ENCODE measurements at regions not wholly inside any gene's neighbourhood (a gene's known extent, or its start where the extent isn't known, plus 50 kb on each side); places are given as distances from the start of the nearest gene placed in this dataset.

DNA sequence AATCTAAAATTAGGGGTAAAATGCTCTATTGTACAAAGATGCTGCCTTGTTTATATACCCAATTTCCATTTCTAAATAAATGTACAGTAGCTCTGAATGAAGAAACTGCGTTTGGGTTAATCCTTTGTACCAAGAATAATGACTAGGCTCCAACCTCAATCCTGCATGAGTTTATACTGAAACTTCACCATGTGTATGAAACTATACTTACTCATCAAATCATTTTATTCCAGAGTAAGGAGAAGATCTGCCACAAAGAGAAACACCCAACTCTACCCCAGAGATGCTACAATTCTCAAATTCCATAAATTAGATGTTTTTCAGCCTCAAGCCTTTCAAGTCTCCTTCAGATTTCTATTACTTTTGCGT lies 53.8 kb upstream of the AKR1E2 start:
- TF ChIP-seq, protein P1, sequence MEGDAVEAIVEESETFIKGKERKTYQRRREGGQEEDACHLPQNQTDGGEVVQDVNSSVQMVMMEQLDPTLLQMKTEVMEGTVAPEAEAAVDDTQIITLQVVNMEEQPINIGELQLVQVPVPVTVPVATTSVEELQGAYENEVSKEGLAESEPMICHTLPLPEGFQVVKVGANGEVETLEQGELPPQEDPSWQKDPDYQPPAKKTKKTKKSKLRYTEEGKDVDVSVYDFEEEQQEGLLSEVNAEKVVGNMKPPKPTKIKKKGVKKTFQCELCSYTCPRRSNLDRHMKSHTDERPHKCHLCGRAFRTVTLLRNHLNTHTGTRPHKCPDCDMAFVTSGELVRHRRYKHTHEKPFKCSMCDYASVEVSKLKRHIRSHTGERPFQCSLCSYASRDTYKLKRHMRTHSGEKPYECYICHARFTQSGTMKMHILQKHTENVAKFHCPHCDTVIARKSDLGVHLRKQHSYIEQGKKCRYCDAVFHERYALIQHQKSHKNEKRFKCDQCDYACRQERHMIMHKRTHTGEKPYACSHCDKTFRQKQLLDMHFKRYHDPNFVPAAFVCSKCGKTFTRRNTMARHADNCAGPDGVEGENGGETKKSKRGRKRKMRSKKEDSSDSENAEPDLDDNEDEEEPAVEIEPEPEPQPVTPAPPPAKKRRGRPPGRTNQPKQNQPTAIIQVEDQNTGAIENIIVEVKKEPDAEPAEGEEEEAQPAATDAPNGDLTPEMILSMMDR (IDR thresholded peaks at IDR 0.05; ENCODE audit: low read depth, low read length, missing input control) = no peak
- TF ChIP-seq, protein P2, sequence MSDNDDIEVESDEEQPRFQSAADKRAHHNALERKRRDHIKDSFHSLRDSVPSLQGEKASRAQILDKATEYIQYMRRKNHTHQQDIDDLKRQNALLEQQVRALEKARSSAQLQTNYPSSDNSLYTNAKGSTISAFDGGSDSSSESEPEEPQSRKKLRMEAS (IDR thresholded peaks at IDR 0.05) = no peak
- TF ChIP-seq SP1 (IDR thresholded peaks at IDR 0.05) = no peak
- TF ChIP-seq, protein P3, sequence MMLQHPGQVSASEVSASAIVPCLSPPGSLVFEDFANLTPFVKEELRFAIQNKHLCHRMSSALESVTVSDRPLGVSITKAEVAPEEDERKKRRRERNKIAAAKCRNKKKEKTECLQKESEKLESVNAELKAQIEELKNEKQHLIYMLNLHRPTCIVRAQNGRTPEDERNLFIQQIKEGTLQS (IDR thresholded peaks at IDR 0.05) = no peak
- TF ChIP-seq HNF4A (conservative IDR thresholded peaks at IDR 0.05) = no peak
- no peak for TF ChIP-seq HNF4G (IDR thresholded peaks at IDR 0.05)
- no peak for TF ChIP-seq RAD21 (IDR thresholded peaks at IDR 0.05)
- TF ChIP-seq YY1 (IDR thresholded peaks at IDR 0.05) = no peak
- TF ChIP-seq, protein P4, sequence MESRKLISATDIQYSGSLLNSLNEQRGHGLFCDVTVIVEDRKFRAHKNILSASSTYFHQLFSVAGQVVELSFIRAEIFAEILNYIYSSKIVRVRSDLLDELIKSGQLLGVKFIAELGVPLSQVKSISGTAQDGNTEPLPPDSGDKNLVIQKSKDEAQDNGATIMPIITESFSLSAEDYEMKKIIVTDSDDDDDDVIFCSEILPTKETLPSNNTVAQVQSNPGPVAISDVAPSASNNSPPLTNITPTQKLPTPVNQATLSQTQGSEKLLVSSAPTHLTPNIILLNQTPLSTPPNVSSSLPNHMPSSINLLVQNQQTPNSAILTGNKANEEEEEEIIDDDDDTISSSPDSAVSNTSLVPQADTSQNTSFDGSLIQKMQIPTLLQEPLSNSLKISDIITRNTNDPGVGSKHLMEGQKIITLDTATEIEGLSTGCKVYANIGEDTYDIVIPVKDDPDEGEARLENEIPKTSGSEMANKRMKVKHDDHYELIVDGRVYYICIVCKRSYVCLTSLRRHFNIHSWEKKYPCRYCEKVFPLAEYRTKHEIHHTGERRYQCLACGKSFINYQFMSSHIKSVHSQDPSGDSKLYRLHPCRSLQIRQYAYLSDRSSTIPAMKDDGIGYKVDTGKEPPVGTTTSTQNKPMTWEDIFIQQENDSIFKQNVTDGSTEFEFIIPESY (IDR thresholded peaks at IDR 0.05) = no peak
- no peak for TF ChIP-seq TAF1 (conservative IDR thresholded peaks at IDR 0.05)
- TF ChIP-seq, protein P5, sequence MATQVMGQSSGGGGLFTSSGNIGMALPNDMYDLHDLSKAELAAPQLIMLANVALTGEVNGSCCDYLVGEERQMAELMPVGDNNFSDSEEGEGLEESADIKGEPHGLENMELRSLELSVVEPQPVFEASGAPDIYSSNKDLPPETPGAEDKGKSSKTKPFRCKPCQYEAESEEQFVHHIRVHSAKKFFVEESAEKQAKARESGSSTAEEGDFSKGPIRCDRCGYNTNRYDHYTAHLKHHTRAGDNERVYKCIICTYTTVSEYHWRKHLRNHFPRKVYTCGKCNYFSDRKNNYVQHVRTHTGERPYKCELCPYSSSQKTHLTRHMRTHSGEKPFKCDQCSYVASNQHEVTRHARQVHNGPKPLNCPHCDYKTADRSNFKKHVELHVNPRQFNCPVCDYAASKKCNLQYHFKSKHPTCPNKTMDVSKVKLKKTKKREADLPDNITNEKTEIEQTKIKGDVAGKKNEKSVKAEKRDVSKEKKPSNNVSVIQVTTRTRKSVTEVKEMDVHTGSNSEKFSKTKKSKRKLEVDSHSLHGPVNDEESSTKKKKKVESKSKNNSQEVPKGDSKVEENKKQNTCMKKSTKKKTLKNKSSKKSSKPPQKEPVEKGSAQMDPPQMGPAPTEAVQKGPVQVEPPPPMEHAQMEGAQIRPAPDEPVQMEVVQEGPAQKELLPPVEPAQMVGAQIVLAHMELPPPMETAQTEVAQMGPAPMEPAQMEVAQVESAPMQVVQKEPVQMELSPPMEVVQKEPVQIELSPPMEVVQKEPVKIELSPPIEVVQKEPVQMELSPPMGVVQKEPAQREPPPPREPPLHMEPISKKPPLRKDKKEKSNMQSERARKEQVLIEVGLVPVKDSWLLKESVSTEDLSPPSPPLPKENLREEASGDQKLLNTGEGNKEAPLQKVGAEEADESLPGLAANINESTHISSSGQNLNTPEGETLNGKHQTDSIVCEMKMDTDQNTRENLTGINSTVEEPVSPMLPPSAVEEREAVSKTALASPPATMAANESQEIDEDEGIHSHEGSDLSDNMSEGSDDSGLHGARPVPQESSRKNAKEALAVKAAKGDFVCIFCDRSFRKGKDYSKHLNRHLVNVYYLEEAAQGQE (IDR thresholded peaks at IDR 0.05) = no peak

Data from liver (tissue), 3 donors.